ENCODE measurements at regions not wholly inside any gene's neighbourhood (a gene's known extent, or its start where the extent isn't known, plus 50 kb on each side); places are given as distances from the start of the nearest gene placed in this dataset.

DNA sequence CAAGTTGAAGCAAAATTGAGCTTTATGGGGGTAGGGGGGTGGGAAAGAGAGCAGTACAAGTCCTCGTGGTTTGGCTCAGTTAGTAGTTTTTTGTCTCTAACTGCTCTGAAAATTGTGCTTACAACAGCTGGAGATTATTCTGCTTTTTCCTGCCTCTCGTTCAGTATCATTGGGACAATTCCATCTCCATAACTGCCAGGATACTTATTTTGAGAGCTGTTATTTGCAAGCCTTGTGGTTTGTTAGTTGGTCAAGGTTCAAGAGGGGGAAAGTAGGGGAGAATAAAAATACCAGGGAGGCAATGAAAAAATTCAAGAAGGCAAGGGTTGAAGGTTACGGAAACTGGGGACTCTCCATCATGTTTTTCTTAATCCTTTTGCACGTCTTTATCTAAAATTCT is 811.8 kb upstream of the ADGRL2 start:
- Histone ChIP-seq H3K9ac (ENCODE audit: low read depth, low read length) (no peak overlapping the region), H3K27ac (ENCODE audit: low read depth, low read length) (no peak overlapping the region), H3K4me3 (ENCODE audit: low read depth, low read length) (no peak overlapping the region), H3K9me3 (ENCODE audit: control insufficient read depth, insufficient read depth, low read length) (no peaks in the 10 kb centered on the region), H3K36me3 (ENCODE audit: control insufficient read depth, insufficient read depth, low read length) (no peaks in the 10 kb centered on the region), H3K27me3 (ENCODE audit: control insufficient read depth, insufficient read depth, low read length) (no peaks in the 10 kb centered on the region), H3K4me1 (ENCODE audit: control insufficient read depth, insufficient read depth, low read length) (0 out of 2 replicates have a peak, but pooled peaks cover 10% of the 10 kb centered on the region)

GRCh38 chr1:80987824-80988223 is 812.9 kb upstream of the ADGRL2 start:
- Histone ChIP-seq H3K4me3 (ENCODE audit: low read depth, low read length) (no peak overlapping the region), H3K4me1 (ENCODE audit: control insufficient read depth, insufficient read depth, low read length) (peaks cover 15% of the 10 kb centered on the region; the same call in 1 of the 2 replicates)

DNA sequence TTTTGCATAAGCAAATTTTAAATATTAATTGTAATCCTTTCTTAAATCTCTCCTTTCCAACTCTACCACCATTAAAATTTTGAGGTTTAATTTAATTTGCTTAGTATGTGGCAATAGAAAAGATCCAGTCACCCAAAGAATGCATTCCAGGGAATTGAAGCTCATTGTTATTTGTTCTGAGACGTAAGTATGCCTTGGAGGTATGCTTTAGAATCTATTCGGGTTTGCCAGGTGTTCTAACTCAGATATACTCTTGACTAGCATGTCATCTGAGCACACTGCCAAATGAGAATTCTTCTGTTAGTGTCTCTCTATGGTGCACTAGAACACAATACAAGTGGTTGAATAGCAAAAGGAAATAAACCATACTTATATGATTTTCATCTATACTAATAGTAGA is 813.6 kb upstream of the ADGRL2 start:
- H3K9ac ChIP-seq (ENCODE audit: low read depth, low read length), result no peak overlapping the region
- H3K36me3 ChIP-seq (ENCODE audit: control insufficient read depth, insufficient read depth, low read length), result no peaks in the 10 kb centered on the region
- H3K27me3 ChIP-seq (ENCODE audit: control insufficient read depth, insufficient read depth, low read length), result no peaks in the 10 kb centered on the region
- H3K4me3 ChIP-seq (ENCODE audit: low read depth, low read length), result no peak overlapping the region
- H3K9me3 ChIP-seq (ENCODE audit: control insufficient read depth, insufficient read depth, low read length), result no peaks in the 10 kb centered on the region
- peaks cover 16% of the 10 kb centered on the region for H3K4me1 ChIP-seq (ENCODE audit: control insufficient read depth, insufficient read depth, low read length)
- no peak overlapping the region for H3K27ac ChIP-seq (ENCODE audit: low read depth, low read length)

More at GRCh38 chr1:80987824-80988223, 812.9 kb upstream of the ADGRL2 start:
- no peaks in the 10 kb centered on the region for H3K27me3 ChIP-seq (ENCODE audit: control insufficient read depth, insufficient read depth, low read length)
- no peak overlapping the region for H3K9ac ChIP-seq (ENCODE audit: low read depth, low read length)
- no peaks in the 10 kb centered on the region for H3K36me3 ChIP-seq (ENCODE audit: control insufficient read depth, insufficient read depth, low read length)
- H3K27ac ChIP-seq (ENCODE audit: low read depth, low read length), result no peak overlapping the region
- H3K9me3 ChIP-seq (ENCODE audit: control insufficient read depth, insufficient read depth, low read length), result no peaks in the 10 kb centered on the region

DNA sequence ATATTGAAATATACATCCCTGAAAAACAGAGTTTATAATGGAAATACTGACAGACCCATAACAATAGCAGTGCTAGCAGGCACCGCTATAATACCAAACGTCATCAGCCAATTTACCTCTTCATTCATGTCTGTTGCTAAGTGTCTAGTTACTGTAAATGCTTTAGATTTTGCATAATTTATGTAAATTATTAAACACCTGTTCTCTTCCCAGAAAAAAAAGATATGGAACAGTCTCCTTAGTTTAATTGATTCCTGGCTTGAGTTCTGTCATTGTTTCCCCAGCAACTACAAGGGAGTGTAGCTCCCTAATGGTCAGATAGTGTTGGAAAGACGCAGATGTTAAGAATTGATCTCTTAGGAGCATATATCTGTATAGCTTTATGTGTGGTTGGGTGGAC is 817.9 kb upstream of the ADGRL2 start:
- Histone ChIP-seq H3K9me3 (ENCODE audit: control insufficient read depth, insufficient read depth, low read length) (no peaks in the 10 kb centered on the region), H3K4me3 (ENCODE audit: low read depth, low read length) (no peak overlapping the region), H3K36me3 (ENCODE audit: control insufficient read depth, insufficient read depth, low read length) (no peaks in the 10 kb centered on the region)

GRCh38 chr1:80973101-80973500 is 827.6 kb upstream of the ADGRL2 start:
- no peak overlapping the region for H3K4me3 ChIP-seq (ENCODE audit: low read depth, low read length)
- no peaks in the 10 kb centered on the region for H3K4me1 ChIP-seq (ENCODE audit: control insufficient read depth, insufficient read depth, low read length)
- H3K36me3 ChIP-seq (ENCODE audit: control insufficient read depth, insufficient read depth, low read length), result no peaks in the 10 kb centered on the region
- no peaks in the 10 kb centered on the region for H3K9me3 ChIP-seq (ENCODE audit: control insufficient read depth, insufficient read depth, low read length)
- H3K27me3 ChIP-seq (ENCODE audit: control insufficient read depth, insufficient read depth, low read length), result no peaks in the 10 kb centered on the region
- no peak overlapping the region for H3K27ac ChIP-seq (ENCODE audit: low read depth, low read length)
- no peak overlapping the region for H3K9ac ChIP-seq (ENCODE audit: low read depth, low read length)

More for the DNA sequence above, 817.9 kb upstream of the ADGRL2 start:
- Histone ChIP-seq H3K9ac (ENCODE audit: low read depth, low read length) (no peak overlapping the region), H3K27ac (ENCODE audit: low read depth, low read length) (no peak overlapping the region), H3K4me1 (ENCODE audit: control insufficient read depth, insufficient read depth, low read length) (peaks cover 25% of the 10 kb centered on the region), H3K27me3 (ENCODE audit: control insufficient read depth, insufficient read depth, low read length) (no peaks in the 10 kb centered on the region)

- no peaks in the 10 kb centered on the region for H3K36me3 ChIP-seq (ENCODE audit: control insufficient read depth, insufficient read depth, low read length)
- H3K9me3 ChIP-seq (ENCODE audit: control insufficient read depth, insufficient read depth, low read length), result no peaks in the 10 kb centered on the region
- H3K27ac ChIP-seq (ENCODE audit: low read depth, low read length), result no peak overlapping the region
- H3K27me3 ChIP-seq (ENCODE audit: control insufficient read depth, insufficient read depth, low read length), result no peaks in the 10 kb centered on the region
- H3K4me1 ChIP-seq (ENCODE audit: control insufficient read depth, insufficient read depth, low read length), result no peaks in the 10 kb centered on the region
- H3K9ac ChIP-seq (ENCODE audit: low read depth, low read length), result no peak overlapping the region
- no peak overlapping the region for H3K4me3 ChIP-seq (ENCODE audit: low read depth, low read length)
Observed at GRCh38 chr1:80966266-80966665, 834.5 kb upstream of the ADGRL2 start.

DNA sequence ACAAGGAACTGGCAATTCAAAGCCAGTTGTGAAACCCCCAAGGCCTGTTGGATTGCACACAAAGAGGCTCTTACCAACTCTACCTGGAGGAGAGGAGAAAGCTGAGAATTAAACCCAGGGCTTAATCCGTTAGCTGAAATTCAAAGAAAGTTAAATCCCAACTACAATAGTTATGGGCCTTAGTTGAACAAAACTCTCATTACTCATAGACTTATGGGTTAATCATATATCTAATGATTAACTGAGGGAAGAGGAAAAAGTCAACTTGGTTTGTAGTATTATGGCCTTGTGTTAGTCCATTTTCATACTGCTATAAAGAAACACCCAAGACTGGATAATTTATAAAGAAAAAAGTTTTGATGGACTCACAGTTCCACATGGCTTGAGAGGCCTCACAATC is 838.2 kb upstream of the ADGRL2 start:
- Histone ChIP-seq H3K4me3 (ENCODE audit: low read depth, low read length) (no peak overlapping the region), H3K9ac (ENCODE audit: low read depth, low read length) (no peak overlapping the region), H3K9me3 (ENCODE audit: control insufficient read depth, insufficient read depth, low read length) (no peaks in the 10 kb centered on the region), H3K36me3 (ENCODE audit: control insufficient read depth, insufficient read depth, low read length) (no peaks in the 10 kb centered on the region), H3K4me1 (ENCODE audit: control insufficient read depth, insufficient read depth, low read length) (no peaks in the 10 kb centered on the region), H3K27ac (ENCODE audit: low read depth, low read length) (no peak overlapping the region), H3K27me3 (ENCODE audit: control insufficient read depth, insufficient read depth, low read length) (no peaks in the 10 kb centered on the region)

- H3K36me3 ChIP-seq (ENCODE audit: control insufficient read depth, insufficient read depth, low read length), result no peaks in the 10 kb centered on the region
- no peak overlapping the region for H3K4me3 ChIP-seq (ENCODE audit: low read depth, low read length)
- H3K9me3 ChIP-seq (ENCODE audit: control insufficient read depth, insufficient read depth, low read length), result no peaks in the 10 kb centered on the region
- no peaks in the 10 kb centered on the region for H3K27me3 ChIP-seq (ENCODE audit: control insufficient read depth, insufficient read depth, low read length)
- no peaks in the 10 kb centered on the region for H3K4me1 ChIP-seq (ENCODE audit: control insufficient read depth, insufficient read depth, low read length)
- no peak overlapping the region for H3K27ac ChIP-seq (ENCODE audit: low read depth, low read length)
- no peak overlapping the region for H3K9ac ChIP-seq (ENCODE audit: low read depth, low read length)
Observed at GRCh38 chr1:80961464-80962190, 839.1 kb upstream of the ADGRL2 start.

DNA sequence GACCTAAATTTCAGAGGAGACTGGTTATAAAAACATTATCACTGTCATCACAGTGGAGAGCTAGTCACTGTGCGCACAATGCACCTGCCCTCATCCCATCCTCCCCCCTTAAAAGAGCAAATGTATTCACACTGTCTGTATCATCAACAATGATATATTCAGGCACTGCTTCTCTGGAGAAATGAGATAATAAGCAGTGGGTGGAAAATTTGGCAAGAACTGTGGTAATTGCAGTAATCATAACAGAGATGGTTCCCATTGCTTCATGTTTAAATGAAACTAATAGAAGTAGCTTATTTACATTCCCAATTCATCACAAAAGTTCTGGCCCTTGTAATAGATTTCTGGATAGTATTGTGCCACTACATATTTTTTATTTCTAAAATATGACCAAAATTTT is 867.4 kb upstream of the ADGRL2 start:
- Histone ChIP-seq H3K4me1 (ENCODE audit: control insufficient read depth, insufficient read depth, low read length) (no peaks in the 10 kb centered on the region), H3K4me3 (ENCODE audit: low read depth, low read length) (no peak overlapping the region), H3K9ac (ENCODE audit: low read depth, low read length) (no peak overlapping the region), H3K9me3 (ENCODE audit: control insufficient read depth, insufficient read depth, low read length) (0 out of 2 replicates have a peak, but pooled peaks cover 5% of the 10 kb centered on the region), H3K36me3 (ENCODE audit: control insufficient read depth, insufficient read depth, low read length) (no peaks in the 10 kb centered on the region), H3K27ac (ENCODE audit: low read depth, low read length) (no peak overlapping the region), H3K27me3 (ENCODE audit: control insufficient read depth, insufficient read depth, low read length) (no peaks in the 10 kb centered on the region)

DNA sequence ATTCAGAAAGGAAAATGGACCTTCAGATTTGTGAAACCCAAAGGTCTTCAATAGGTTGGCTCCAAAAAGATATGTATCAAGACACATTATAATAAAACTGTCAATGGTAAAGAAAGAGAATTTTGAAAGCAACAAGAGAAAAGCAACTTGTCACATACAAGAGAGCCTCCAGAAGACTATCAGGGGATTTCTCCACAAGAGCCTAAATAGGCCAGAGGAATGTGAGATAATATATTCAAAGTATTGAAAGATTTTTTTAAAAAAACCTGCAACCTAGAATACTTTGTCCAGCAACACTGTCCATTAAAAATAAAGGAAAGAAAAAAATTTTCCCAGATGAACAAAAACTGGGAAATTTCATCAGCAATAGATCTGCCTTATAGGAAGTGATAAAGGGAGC is 869.6 kb upstream of the ADGRL2 start:
- Histone ChIP-seq H3K9me3 (ENCODE audit: control insufficient read depth, insufficient read depth, low read length) (0 out of 2 replicates have a peak, but pooled peaks cover 5% of the 10 kb centered on the region), H3K36me3 (ENCODE audit: control insufficient read depth, insufficient read depth, low read length) (no peaks in the 10 kb centered on the region), H3K27ac (ENCODE audit: low read depth, low read length) (no peak overlapping the region), H3K27me3 (ENCODE audit: control insufficient read depth, insufficient read depth, low read length) (no peaks in the 10 kb centered on the region), H3K9ac (ENCODE audit: low read depth, low read length) (no peak overlapping the region), H3K4me3 (ENCODE audit: low read depth, low read length) (no peak overlapping the region), H3K4me1 (ENCODE audit: control insufficient read depth, insufficient read depth, low read length) (no peaks in the 10 kb centered on the region)

GRCh38 chr1:80929868-80930508 is 870.7 kb upstream of the ADGRL2 start:
- Histone ChIP-seq H3K9ac (ENCODE audit: low read depth, low read length) (no peak overlapping the region), H3K27ac (ENCODE audit: low read depth, low read length) (no peak overlapping the region), H3K36me3 (ENCODE audit: control insufficient read depth, insufficient read depth, low read length) (no peaks in the 10 kb centered on the region), H3K4me3 (ENCODE audit: low read depth, low read length) (no peak overlapping the region), H3K4me1 (ENCODE audit: control insufficient read depth, insufficient read depth, low read length) (no peaks in the 10 kb centered on the region), H3K9me3 (ENCODE audit: control insufficient read depth, insufficient read depth, low read length) (0 out of 2 replicates have a peak, but pooled peaks cover 5% of the 10 kb centered on the region), H3K27me3 (ENCODE audit: control insufficient read depth, insufficient read depth, low read length) (no peaks in the 10 kb centered on the region)

Data from HUES48 (cell line).